ENCODE measurements at regions not wholly inside any gene's neighbourhood (a gene's known extent, or its start where the extent isn't known, plus 50 kb on each side); places are given as distances from the start of the nearest gene placed in this dataset.

DNA sequence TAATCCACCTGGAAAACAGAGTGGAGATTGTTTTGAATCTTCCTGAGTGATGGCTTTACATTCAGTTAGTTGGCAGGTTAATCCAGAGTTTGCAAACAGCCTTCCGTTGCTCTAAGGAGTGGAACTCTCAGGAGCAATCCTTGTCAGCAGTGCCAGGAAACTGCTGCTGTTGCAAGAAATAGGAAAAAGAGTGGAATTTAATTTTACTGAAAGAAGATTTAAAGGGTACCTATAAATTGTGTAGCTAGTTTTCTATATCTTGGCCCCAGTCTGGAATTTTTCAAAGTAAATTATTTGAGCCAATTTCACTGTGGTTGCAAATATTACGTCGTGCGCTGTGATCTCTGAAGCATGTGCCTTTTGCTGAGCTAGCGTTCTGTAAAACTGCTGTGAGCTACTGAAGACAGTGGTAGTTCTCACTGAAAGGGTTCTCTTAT lies 55.5 kb upstream of the SLC5A12 start:
- Histone ChIP-seq H3K9me2 (ENCODE audit: low read depth, low read length) (no peaks in the 10 kb centered on the region), H3F3A (ENCODE audit: insufficient read depth, low read length) (peaks cover 9% of the 10 kb centered on the region; the same call in 1 of the 2 replicates), H3K79me2 (ENCODE audit: insufficient read depth, low read length) (no peaks in the 10 kb centered on the region), H3K4me3 (ENCODE audit: low read depth, low read length, poor library complexity, severe bottlenecking) (peak overlapping the region; percentile 5), H4K20me1 (ENCODE audit: insufficient read depth, low read length) (no peaks in the 10 kb centered on the region), H3K27me3 (ENCODE audit: insufficient read depth, low read length) (no peaks in the 10 kb centered on the region), H3K4me2 (ENCODE audit: low read length) (peak overlapping the region; percentile 56), H3K9ac (ENCODE audit: low read length) (peak overlapping the region; percentile 63), H3K9me3 (ENCODE audit: low read length) (no peaks in the 10 kb centered on the region), H3K4me1 (ENCODE audit: insufficient read depth, low read length, severe bottlenecking) (peaks cover 49% of the 10 kb centered on the region), H3K27ac (ENCODE audit: low read depth, low read length, poor library complexity, severe bottlenecking) (peak overlapping the region; percentile 96), H2AFZ (ENCODE audit: low read length) (no peak overlapping the region; the same call in 1 of the 2 replicates), H3K36me3 (ENCODE audit: insufficient read depth, low read length) (no peaks in the 10 kb centered on the region)
- TF ChIP-seq, protein P1, sequence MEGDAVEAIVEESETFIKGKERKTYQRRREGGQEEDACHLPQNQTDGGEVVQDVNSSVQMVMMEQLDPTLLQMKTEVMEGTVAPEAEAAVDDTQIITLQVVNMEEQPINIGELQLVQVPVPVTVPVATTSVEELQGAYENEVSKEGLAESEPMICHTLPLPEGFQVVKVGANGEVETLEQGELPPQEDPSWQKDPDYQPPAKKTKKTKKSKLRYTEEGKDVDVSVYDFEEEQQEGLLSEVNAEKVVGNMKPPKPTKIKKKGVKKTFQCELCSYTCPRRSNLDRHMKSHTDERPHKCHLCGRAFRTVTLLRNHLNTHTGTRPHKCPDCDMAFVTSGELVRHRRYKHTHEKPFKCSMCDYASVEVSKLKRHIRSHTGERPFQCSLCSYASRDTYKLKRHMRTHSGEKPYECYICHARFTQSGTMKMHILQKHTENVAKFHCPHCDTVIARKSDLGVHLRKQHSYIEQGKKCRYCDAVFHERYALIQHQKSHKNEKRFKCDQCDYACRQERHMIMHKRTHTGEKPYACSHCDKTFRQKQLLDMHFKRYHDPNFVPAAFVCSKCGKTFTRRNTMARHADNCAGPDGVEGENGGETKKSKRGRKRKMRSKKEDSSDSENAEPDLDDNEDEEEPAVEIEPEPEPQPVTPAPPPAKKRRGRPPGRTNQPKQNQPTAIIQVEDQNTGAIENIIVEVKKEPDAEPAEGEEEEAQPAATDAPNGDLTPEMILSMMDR (IDR thresholded peaks at IDR 0.05; ENCODE audit: low read length) = no peak
- TF ChIP-seq EZH2 (IDR thresholded peaks at IDR 0.05; ENCODE audit: borderline replicate concordance, low read length) = no peak

DNA sequence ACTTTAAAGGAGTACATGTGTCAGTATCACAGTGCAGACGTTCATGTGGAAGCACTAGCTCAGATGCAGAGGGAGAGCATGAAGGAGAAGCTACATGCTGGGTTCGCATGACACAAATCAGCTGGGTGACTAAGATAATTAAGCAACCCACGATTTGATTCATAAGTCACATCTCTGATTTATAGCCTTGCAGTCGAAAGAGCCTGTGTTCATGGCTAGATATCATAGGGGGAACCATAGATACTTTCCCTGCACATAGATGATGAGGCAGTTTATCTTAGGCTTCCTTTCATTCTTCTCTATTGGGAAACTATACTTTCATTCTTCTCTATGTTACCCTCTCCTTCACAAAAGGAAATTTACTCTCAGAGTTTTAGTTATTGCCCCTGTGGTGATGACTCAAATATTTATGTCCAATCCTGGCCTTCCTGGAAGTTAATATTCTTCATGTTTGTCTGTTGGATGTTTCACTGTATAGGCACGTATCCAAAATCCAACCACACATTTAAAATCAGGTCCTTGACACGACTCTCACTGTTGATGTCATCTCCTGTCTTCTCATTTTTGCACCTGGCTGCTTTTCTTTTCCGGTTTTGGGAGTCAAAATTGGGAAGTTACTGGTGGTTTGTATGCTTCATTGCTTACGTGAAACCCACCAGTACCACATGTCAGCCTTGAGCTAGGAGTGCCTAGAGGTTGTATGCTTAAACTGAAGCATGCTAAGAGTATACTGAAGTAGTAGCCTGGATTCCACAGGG lies 56.3 kb upstream of the SLC5A12 start:
- Histone ChIP-seq H3K27ac (ENCODE audit: low read depth, low read length, poor library complexity, severe bottlenecking) (peak overlapping the region; percentile 96), H3K4me1 (ENCODE audit: insufficient read depth, low read length, severe bottlenecking) (peaks cover 49% of the 10 kb centered on the region), H3F3A (ENCODE audit: insufficient read depth, low read length) (peaks cover 9% of the 10 kb centered on the region; the same call in 1 of the 2 replicates), H3K27me3 (ENCODE audit: insufficient read depth, low read length) (no peaks in the 10 kb centered on the region), H3K4me3 (ENCODE audit: low read depth, low read length, poor library complexity, severe bottlenecking) (peak overlapping the region; percentile 34), H3K9ac (ENCODE audit: low read length) (peak overlapping the region; percentile 63), H3K9me2 (ENCODE audit: low read depth, low read length) (no peaks in the 10 kb centered on the region), H2AFZ (ENCODE audit: low read length) (no peak overlapping the region), H3K36me3 (ENCODE audit: insufficient read depth, low read length) (no peaks in the 10 kb centered on the region), H3K4me2 (ENCODE audit: low read length) (peak overlapping the region; percentile 56), H3K9me3 (ENCODE audit: low read length) (no peaks in the 10 kb centered on the region), H4K20me1 (ENCODE audit: insufficient read depth, low read length) (no peaks in the 10 kb centered on the region), H3K79me2 (ENCODE audit: insufficient read depth, low read length) (no peaks in the 10 kb centered on the region)
- TF ChIP-seq EZH2 (IDR thresholded peaks at IDR 0.05; ENCODE audit: borderline replicate concordance, low read length) = no peak
- TF ChIP-seq, protein P1 (IDR thresholded peaks at IDR 0.05; ENCODE audit: low read length) = no peak

DNA sequence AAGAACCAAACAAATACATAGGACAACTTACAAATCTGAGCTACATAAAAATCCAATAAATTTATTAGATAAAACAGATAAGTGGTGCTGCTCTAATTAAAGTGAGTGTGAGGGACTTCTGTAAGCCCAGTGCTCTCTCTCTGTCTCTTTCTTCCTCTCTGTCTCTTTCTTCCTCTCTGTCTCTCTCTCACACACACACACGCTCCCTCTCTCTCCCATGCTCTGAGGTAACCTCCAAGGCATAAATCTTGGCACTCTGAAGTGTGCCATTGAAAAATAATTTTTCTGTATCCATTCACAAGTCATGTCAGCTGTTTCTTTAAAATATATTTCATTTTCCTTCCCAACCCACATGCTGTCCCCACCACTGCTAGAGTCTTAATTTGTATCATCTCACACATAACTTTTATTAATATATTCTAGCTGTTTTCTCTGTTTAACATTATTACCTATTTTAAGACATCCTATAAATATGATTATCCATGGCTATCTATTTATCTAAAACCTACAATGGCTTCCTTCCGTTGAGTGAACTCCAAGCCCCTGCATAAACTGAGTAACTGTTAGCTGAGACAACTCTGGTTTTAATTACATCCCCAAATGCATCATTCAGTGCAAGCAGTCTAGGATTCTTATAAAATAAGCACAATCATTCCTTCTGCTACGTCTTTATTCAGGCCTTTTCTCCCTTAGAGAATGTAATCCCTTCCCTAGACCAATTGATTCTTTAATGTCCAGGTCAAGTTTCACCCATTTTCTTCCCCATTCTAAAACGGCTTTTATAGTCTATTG lies 57.4 kb upstream of the SLC5A12 start:
- TF ChIP-seq, protein P1 (IDR thresholded peaks at IDR 0.05; ENCODE audit: low read length) = no peak
- no peak for TF ChIP-seq EZH2 (IDR thresholded peaks at IDR 0.05; ENCODE audit: borderline replicate concordance, low read length)

More for the DNA sequence above, 57.4 kb upstream of the SLC5A12 start:
- no peaks in the 10 kb centered on the region for H3K27me3 ChIP-seq (ENCODE audit: insufficient read depth, low read length)
- H2AFZ ChIP-seq (ENCODE audit: low read length) = no peak overlapping the region
- peak overlapping the region; percentile 63 for H3K9ac ChIP-seq (ENCODE audit: low read length)
- no peaks in the 10 kb centered on the region for H3K9me2 ChIP-seq (ENCODE audit: low read depth, low read length)
- H3K27ac ChIP-seq (ENCODE audit: low read depth, low read length, poor library complexity, severe bottlenecking) = peak overlapping the region; percentile 96
- no peaks in the 10 kb centered on the region for H4K20me1 ChIP-seq (ENCODE audit: insufficient read depth, low read length)
- peaks cover 8% of the 10 kb centered on the region; the same call in 1 of the 2 replicates for H3K9me3 ChIP-seq (ENCODE audit: low read length)
- H3K36me3 ChIP-seq (ENCODE audit: insufficient read depth, low read length) = no peaks in the 10 kb centered on the region
- peaks cover 9% of the 10 kb centered on the region for H3F3A ChIP-seq (ENCODE audit: insufficient read depth, low read length)
- no peaks in the 10 kb centered on the region for H3K79me2 ChIP-seq (ENCODE audit: insufficient read depth, low read length)
- H3K4me1 ChIP-seq (ENCODE audit: insufficient read depth, low read length, severe bottlenecking) = peaks cover 49% of the 10 kb centered on the region
- H3K4me3 ChIP-seq (ENCODE audit: low read depth, low read length, poor library complexity, severe bottlenecking) = no peak overlapping the region
- peak overlapping the region; percentile 56; the same call in 1 of the 2 replicates for H3K4me2 ChIP-seq (ENCODE audit: low read length)
